ENCODE measurements at regions not wholly inside any gene's neighbourhood (a gene's known extent, or its start where the extent isn't known, plus 50 kb on each side); places are given as distances from the start of the nearest gene placed in this dataset.

- peak; percentile 36 for DNase-seq
These were observed 133.4 kb upstream of the CDH4 start for GRCh38 chr20:61118429-61119224.

- DNase-seq = peak; percentile 6
These were observed 132.8 kb upstream of the CDH4 start for GRCh38 chr20:61119273-61119672.

- DNase-seq = peak; percentile 17
These were observed 132.2 kb upstream of the CDH4 start for GRCh38 chr20:61119794-61120410.

- DNase-seq = peak; percentile 63
These were observed 131.2 kb upstream of the CDH4 start for GRCh38 chr20:61120595-61121515.

GRCh38 chr20:61121661-61122060, 130.4 kb upstream of the CDH4 start:
- DNase-seq = peak; percentile 42

- DNase-seq = peak; percentile 47
These were observed 128.8 kb upstream of the CDH4 start for GRCh38 chr20:61123286-61123685.

GRCh38 chr20:61123751-61124368, 128.2 kb upstream of the CDH4 start:
- peak; percentile 27 for DNase-seq

- peak; percentile 48 for DNase-seq
These were observed 127.0 kb upstream of the CDH4 start for GRCh38 chr20:61125076-61125475.

GRCh38 chr20:61125546-61126180, 126.4 kb upstream of the CDH4 start:
- DNase-seq = peak; percentile 42

GRCh38 chr20:61126369-61127195, 125.5 kb upstream of the CDH4 start:
- peak; percentile 42 for DNase-seq

GRCh38 chr20:61127311-61128039, 124.6 kb upstream of the CDH4 start:
- no peak for DNase-seq

- DNase-seq = no peak
These were observed 123.3 kb upstream of the CDH4 start for GRCh38 chr20:61128701-61129269.

- no peak for DNase-seq
These were observed 122.8 kb upstream of the CDH4 start for GRCh38 chr20:61129311-61129710.

GRCh38 chr20:61130156-61130555, 121.9 kb upstream of the CDH4 start:
- DNase-seq = no peak

GRCh38 chr20:61131944-61132343, 120.1 kb upstream of the CDH4 start:
- no peak for DNase-seq

- no peak for DNase-seq
These were observed 118.5 kb upstream of the CDH4 start for GRCh38 chr20:61133611-61134010.

GRCh38 chr20:61134296-61135030, 117.6 kb upstream of the CDH4 start:
- no peak for DNase-seq

GRCh38 chr20:61135266-61135665, 116.8 kb upstream of the CDH4 start:
- no peak for DNase-seq

GRCh38 chr20:61135968-61136367, 116.1 kb upstream of the CDH4 start:
- no peak for DNase-seq

- no peak for DNase-seq
These were observed 113.5 kb upstream of the CDH4 start for GRCh38 chr20:61138566-61138965.
